Mucosa of descending colon (tissue), 3 donors: ENCODE measurements at regions not wholly inside any gene's neighbourhood (a gene's known extent, or its start where the extent isn't known, plus 50 kb on each side); places are given as distances from the start of the nearest gene placed in this dataset.
"Not testable (repeated sequence)": the region's sequence is repeated elsewhere in the genome, so short reads cannot be mapped to it uniquely, and the experiment has no call there.

Source experiments
- ATAC-seq: fragments of 200-7000 bp; cut with Tn5 transposase; one replicate; pipeline ENCODE4 v1.9.1; 2020; ENCODE audit warnings: mild to moderate bottlenecking, moderate library complexity
- DNase-seq, 3 donors: peaks; one replicate each; pipeline ENCODE4 v3.0.0-alpha.2; 2020
- H3K36me3 ChIP-seq: fragments of 200-600 bp; one replicate; pipeline ENCODE4 v1.8.0; 2021; ENCODE audit warnings: low read depth, mild to moderate bottlenecking
- H3K4me1 ChIP-seq: fragments of 200-600 bp; one replicate; pipeline ENCODE4 v1.8.0; 2021; ENCODE audit warnings: low read depth, mild to moderate bottlenecking
- H3K4me3 ChIP-seq: fragments of 200-600 bp; one replicate; pipeline ENCODE4 v1.8.0; 2021; ENCODE audit warnings: mild to moderate bottlenecking
- H3K9me3 ChIP-seq: fragments of 200-600 bp; one replicate; pipeline ENCODE4 v1.8.0; 2021; ENCODE audit warnings: mild to moderate bottlenecking
- intact Hi-C, 2 donors: fragments of 100-400 bp; cut with DNase I in 1 of 2; cut with micrococcal nuclease in 1 of 2; formaldehyde crosslinking; loops; one replicate each; pipeline versions ENCODE4 v1.11.0 to v1.11.1; 2022; cut with DNase I, micrococcal nuclease
- TF ChIP-seq, protein P1 (sequence below): fragments of 200-600 bp; IDR thresholded peaks from one replicate; pipeline ENCODE4 v1.8.0; 2022; ENCODE audit warnings: antibody characterized with exemption, mild to moderate bottlenecking
- donor health status: DM: no; HTN: no; CAD: no; lungs with moderate emphysema.
- donor health status: DM: no; HTN: no; CAD: no.
- donor health status: DM: no; HTN: yes; CAD: no.

DNA sequence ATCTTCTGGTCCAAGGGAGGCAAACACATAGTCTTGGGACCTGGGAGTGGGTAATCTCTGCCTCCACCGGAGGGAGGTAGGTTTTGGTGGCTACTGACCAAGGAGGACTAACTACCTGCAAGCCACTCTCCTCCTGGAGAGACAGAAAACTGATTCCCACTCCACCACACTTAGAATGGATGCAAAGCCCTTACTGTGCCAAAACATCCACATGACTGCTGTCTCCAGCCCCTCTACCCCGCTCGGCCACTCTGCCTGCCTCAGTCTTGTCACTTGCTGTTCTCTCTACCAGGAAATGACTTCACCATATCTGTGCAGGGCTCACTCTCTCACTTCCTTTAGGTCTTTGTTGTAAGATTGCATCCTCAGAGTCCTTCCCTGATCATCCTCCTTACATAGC lies 129.5 kb upstream of the ARG1 start:
- intact Hi-C loops, result no loop called here
- no peaks in the 10 kb centered on the region for H3K9me3 ChIP-seq
- TF ChIP-seq, protein P1, sequence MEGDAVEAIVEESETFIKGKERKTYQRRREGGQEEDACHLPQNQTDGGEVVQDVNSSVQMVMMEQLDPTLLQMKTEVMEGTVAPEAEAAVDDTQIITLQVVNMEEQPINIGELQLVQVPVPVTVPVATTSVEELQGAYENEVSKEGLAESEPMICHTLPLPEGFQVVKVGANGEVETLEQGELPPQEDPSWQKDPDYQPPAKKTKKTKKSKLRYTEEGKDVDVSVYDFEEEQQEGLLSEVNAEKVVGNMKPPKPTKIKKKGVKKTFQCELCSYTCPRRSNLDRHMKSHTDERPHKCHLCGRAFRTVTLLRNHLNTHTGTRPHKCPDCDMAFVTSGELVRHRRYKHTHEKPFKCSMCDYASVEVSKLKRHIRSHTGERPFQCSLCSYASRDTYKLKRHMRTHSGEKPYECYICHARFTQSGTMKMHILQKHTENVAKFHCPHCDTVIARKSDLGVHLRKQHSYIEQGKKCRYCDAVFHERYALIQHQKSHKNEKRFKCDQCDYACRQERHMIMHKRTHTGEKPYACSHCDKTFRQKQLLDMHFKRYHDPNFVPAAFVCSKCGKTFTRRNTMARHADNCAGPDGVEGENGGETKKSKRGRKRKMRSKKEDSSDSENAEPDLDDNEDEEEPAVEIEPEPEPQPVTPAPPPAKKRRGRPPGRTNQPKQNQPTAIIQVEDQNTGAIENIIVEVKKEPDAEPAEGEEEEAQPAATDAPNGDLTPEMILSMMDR, result no peak
- no peaks in the 10 kb centered on the region for H3K36me3 ChIP-seq
- ATAC-seq (peak; percentile 46), DNase-seq (no peak)
- no peak overlapping the region for H3K4me3 ChIP-seq
- H3K4me1 ChIP-seq, result no peaks in the 10 kb centered on the region

DNA sequence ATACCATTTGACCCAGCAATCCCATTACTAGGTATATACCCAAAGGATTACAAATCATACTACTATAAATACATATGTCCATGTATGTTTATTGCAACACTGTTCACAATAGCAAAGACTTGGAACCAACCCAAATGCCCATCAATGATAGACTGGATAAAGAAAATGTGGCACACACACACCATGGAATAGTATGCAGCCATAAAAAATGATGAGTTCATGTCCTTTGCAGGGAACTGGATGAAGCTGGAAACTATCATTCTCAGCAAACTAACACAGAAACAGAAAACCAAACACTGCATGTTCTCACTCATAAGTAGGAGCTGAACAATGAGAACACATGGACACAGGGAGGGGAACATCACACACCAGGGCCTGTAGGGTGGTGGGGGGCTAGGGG lies 127.7 kb upstream of the ARG1 start:
- H3K4me1 ChIP-seq, ATAC-seq, intact Hi-C loops, H3K9me3 ChIP-seq, H3K4me3 ChIP-seq, H3K36me3 ChIP-seq, DNase-seq: not testable (repeated sequence)

DNA sequence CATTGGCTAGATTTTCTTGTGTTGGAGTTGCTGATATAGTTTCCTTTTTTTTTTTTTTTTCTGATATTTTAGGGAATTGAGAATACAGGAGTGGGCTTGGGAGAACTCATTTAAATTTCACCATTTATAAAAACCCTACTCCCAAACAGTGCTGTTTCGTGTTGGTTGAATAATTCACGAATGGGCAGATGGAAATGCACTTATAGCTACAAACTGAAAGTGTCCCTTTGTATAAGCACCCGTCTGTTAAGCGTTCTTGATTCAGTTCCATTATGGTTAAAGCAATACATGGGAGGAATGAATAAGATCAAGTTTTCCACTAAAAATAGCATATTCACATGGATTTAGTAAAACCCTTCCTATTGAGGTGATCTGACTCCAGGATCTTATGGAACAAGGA lies 122.2 kb upstream of the ARG1 start:
- Histone ChIP-seq H3K9me3 (no peaks in the 10 kb centered on the region), H3K4me3 (no peak overlapping the region), H3K36me3 (no peaks in the 10 kb centered on the region), H3K4me1 (no peaks in the 10 kb centered on the region)
- DNase-seq (no peak), ATAC-seq (no peak)
- TF ChIP-seq, protein P1, result no peak
- intact Hi-C loops, result no loop called here

DNA sequence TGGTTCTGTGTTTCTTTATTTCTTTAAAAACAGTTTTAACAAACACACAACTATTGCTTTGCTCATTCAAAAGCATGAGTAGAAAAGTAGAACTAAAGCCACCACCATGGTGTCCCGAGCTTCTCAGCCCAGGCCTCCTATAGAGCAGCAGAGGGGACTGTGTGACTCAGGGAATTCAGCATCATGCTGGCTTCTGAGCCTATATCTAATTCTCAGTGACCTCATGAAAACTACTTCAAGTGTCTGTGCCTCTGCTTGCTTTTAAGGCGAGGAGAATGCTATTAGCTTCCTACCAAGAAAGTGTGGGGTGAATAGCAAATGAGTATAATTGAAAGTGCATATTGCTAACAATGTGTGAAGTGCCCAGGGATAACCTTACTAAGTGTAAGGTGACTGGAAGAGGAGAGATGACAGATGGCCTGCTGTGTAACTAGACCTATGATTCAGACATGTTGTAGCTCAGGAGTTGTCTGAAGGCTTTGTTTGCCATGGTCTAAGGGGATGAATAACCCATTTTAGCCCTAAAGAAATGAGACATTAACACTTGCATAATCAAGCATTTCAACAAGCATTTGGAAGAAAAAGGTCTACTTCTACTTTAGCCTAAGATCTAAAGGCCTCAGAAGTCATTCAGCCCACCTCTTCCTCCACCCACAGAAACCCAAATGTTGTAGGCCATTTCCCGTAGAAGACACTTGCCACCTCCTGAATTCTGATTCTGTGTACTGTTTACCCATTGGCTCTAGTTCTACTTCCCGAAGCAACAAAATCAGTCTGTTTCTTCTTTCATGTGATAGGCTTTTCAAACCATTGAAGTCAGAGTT lies 121.5 kb upstream of the ARG1 start:
- TF ChIP-seq, protein P1, result no peak
- ATAC-seq (no peak), DNase-seq (no peak)
- Histone ChIP-seq H3K4me1 (no peaks in the 10 kb centered on the region), H3K9me3 (no peaks in the 10 kb centered on the region), H3K4me3 (no peak overlapping the region), H3K36me3 (no peaks in the 10 kb centered on the region)
- intact Hi-C loops, result no loop called here

DNA sequence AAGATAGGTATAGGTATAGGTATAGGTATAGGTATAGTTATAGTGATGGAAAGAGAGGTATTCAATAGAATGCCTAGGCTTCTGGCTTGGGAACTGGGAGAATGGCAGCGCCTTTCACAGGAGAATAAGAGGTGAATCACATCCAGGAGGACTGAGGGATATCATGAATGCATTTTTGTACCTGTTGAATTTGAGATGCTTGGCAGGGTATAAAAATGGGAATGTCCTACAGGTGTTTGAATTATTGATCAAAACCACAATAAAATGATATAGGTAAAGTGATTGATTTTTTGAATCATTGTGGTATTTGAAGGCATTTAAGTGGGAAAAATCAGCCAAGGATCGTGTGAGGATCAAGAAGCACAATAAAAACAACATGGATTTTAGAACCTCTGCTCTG lies 119.2 kb upstream of the ARG1 start:
- TF ChIP-seq, protein P1, result no peak
- Histone ChIP-seq H3K9me3 (no peaks in the 10 kb centered on the region), H3K4me3 (no peak overlapping the region), H3K36me3 (no peaks in the 10 kb centered on the region), H3K4me1 (no peaks in the 10 kb centered on the region)
- intact Hi-C loops, result no loop called here
- no peak for DNase-seq
- no peak for ATAC-seq

DNA sequence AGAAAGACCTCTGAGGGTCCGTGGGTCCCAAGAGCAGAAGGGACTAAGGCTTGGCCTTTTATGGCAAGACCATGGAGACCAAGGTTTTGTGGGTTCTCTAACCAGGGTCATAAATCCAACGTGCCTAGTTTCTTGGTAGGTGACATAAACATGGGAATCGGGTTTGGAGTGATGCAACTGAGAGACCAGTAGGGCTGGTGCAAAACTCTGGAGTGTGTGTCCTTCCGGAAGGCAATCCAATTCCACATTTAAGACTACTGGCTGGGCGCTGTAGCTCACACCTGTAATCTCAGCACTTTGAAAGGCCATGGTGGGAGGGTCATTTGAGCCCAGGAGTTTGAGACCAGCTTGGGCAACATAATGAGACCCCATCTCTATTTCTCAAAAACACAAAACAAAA lies 116.5 kb upstream of the ARG1 start:
- H3K4me1 ChIP-seq, result no peaks in the 10 kb centered on the region
- H3K9me3 ChIP-seq, result no peaks in the 10 kb centered on the region
- TF ChIP-seq, protein P1, result no peak
- intact Hi-C loops, result no loop called here
- no peaks in the 10 kb centered on the region for H3K36me3 ChIP-seq
- no peak for DNase-seq
- no peak for ATAC-seq
- H3K4me3 ChIP-seq, result no peak overlapping the region
